ENCODE measurements at regions not wholly inside any gene's neighbourhood (a gene's known extent, or its start where the extent isn't known, plus 50 kb on each side); places are given as distances from the start of the nearest gene placed in this dataset.

GRCh38 chr13:47080621-47081020, 183.8 kb upstream of the HTR2A start:
- no peak for TF ChIP-seq CTCF (IDR thresholded peaks at IDR 0.05)
- TF ChIP-seq POLR2A (IDR thresholded peaks at IDR 0.05) = no peak
